ENCODE measurements at regions not wholly inside any gene's neighbourhood (a gene's known extent, or its start where the extent isn't known, plus 50 kb on each side); places are given as distances from the start of the nearest gene placed in this dataset.

- TF ChIP-seq, protein P1, sequence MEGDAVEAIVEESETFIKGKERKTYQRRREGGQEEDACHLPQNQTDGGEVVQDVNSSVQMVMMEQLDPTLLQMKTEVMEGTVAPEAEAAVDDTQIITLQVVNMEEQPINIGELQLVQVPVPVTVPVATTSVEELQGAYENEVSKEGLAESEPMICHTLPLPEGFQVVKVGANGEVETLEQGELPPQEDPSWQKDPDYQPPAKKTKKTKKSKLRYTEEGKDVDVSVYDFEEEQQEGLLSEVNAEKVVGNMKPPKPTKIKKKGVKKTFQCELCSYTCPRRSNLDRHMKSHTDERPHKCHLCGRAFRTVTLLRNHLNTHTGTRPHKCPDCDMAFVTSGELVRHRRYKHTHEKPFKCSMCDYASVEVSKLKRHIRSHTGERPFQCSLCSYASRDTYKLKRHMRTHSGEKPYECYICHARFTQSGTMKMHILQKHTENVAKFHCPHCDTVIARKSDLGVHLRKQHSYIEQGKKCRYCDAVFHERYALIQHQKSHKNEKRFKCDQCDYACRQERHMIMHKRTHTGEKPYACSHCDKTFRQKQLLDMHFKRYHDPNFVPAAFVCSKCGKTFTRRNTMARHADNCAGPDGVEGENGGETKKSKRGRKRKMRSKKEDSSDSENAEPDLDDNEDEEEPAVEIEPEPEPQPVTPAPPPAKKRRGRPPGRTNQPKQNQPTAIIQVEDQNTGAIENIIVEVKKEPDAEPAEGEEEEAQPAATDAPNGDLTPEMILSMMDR (IDR thresholded peaks at IDR 0.05), result peak; percentile 30 to 62 (median 57)
- TF ChIP-seq POLR2AphosphoS5 (IDR thresholded peaks at IDR 0.05), result no peak
Measured at GRCh38 chr22:22357024-22357883, 112.7 kb downstream of the VPREB1 start.

All from breast epithelium (tissue), 3 donors.